Ectodermal cell (in vitro differentiated cells): ENCODE measurements at regions not wholly inside any gene's neighbourhood (a gene's known extent, or its start where the extent isn't known, plus 50 kb on each side); places are given as distances from the start of the nearest gene placed in this dataset.

Experiments
- H3K27ac ChIP-seq: 2 replicates; pipeline ENCODE4 v1.7.0; 2013; ENCODE audit warnings: mild to moderate bottlenecking, low read depth, low read length; ENCODE audit not compliant: insufficient read depth, poor library complexity, severe bottlenecking
- H3K27me3 ChIP-seq: 2 replicates; pipeline ENCODE4 v1.7.0; 2013; ENCODE audit warnings: mild to moderate bottlenecking, low read length; ENCODE audit not compliant: insufficient read depth, control insufficient read depth, poor library complexity, severe bottlenecking
- H3K36me3 ChIP-seq: one replicate; pipeline ENCODE4 v1.7.0; 2013; ENCODE audit warnings: low read length; ENCODE audit not compliant: control insufficient read depth, insufficient read depth
- H3K4me1 ChIP-seq: one replicate; pipeline ENCODE4 v1.7.0; 2013; ENCODE audit warnings: low read length; ENCODE audit not compliant: control insufficient read depth, insufficient read depth
- H3K4me3 ChIP-seq: 2 replicates; pipeline ENCODE4 v1.7.0; 2013; ENCODE audit warnings: low read depth, low read length, control low read depth; ENCODE audit not compliant: insufficient read depth
- H3K9me3 ChIP-seq: 2 replicates; pipeline ENCODE4 v1.7.0; 2013; ENCODE audit warnings: mild to moderate bottlenecking, low read length, moderate library complexity; ENCODE audit not compliant: control insufficient read depth
- WGBS, 2 experiments: methylation state at CpG; one replicate each; pipeline ENCODE4 v1.1.7; 2013; ENCODE audit warnings: missing lambda C conversion rate in 2 of 2; 5-methylcytosine and 5-hydroxymethylcytosine counted together

DNA sequence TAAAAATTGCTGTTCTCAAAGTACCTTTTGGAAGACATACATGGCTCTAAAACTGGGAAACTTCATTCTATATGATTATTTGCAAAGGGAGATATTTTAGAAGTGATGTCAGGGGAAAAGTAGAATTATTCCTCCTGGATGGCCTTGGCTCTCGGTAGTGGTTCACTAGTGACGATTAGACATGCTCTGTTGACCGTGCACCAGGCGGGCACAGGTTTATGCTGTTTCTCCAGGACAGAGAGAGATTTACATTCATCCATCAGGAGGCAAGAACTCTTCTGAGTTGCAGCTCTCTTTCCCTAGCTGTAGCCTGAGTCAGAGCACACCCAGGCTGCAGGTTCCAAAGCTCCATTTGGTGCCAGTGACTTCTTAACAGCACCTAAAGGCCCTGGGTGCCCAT, 184.9 kb upstream of the WDR11 start:
- 93 to 94% methylated on average over 4 of the region's 4 CpGs for WGBS, 2 experiments
- Histone ChIP-seq H3K4me3 (no peak overlapping the region), H3K27me3 (no peaks in the 10 kb centered on the region), H3K36me3 (no peaks in the 10 kb centered on the region), H3K4me1 (no peaks in the 10 kb centered on the region), H3K9me3 (no peaks in the 10 kb centered on the region), H3K27ac (no peak overlapping the region)

GRCh38 chr10:120667276-120667675, 183.9 kb upstream of the WDR11 start:
- WGBS, 2 experiments, result 72 to 100% methylated on average over 1 to 4 of the region's 4 CpGs
- no peaks in the 10 kb centered on the region for H3K36me3 ChIP-seq
- H3K9me3 ChIP-seq, result no peaks in the 10 kb centered on the region
- H3K4me3 ChIP-seq, result no peak overlapping the region
- no peaks in the 10 kb centered on the region for H3K27me3 ChIP-seq
- no peak overlapping the region for H3K27ac ChIP-seq
- no peaks in the 10 kb centered on the region for H3K4me1 ChIP-seq

- H3K4me1 ChIP-seq, result no peaks in the 10 kb centered on the region
- no peak overlapping the region for H3K4me3 ChIP-seq
- no peaks in the 10 kb centered on the region for H3K36me3 ChIP-seq
- no peaks in the 10 kb centered on the region for H3K9me3 ChIP-seq
- H3K27ac ChIP-seq, result no peak overlapping the region
- no peaks in the 10 kb centered on the region for H3K27me3 ChIP-seq
- WGBS, 2 experiments, result 80 to 84% methylated on average over 2 of the region's 2 CpGs
Measured at GRCh38 chr10:120671491-120671890, 179.7 kb upstream of the WDR11 start.

GRCh38 chr10:120683454-120683853, 167.7 kb upstream of the WDR11 start:
- no CpG with 5 or more reads among the region's 2 CpGs for WGBS, 2 experiments
- Histone ChIP-seq H3K4me1 (no peaks in the 10 kb centered on the region), H3K4me3 (no peak overlapping the region), H3K27ac (no peak overlapping the region), H3K36me3 (no peaks in the 10 kb centered on the region), H3K9me3 (no peaks in the 10 kb centered on the region), H3K27me3 (no peaks in the 10 kb centered on the region)

DNA sequence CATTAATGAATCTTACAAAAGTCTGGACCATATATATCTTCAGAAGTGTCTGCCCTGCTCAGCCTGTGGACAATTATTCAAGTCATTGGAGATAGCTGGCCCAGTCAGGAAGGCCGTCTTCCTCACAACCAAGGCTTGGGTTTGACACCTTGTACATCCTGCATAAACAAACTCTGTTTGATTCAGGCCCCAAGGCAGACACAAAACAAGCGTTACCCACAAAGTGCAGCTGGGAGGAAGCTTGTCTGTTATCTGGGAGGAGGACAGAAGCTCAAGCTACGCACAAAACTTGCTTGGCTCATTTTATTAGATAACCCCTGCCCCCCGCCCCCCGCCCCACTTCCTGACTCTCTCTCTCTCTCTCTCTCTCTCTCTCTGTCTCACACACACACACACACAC, 166.9 kb upstream of the WDR11 start:
- Histone ChIP-seq H3K4me1 (no peaks in the 10 kb centered on the region), H3K4me3 (no peak overlapping the region), H3K27ac (no peak overlapping the region), H3K36me3 (no peaks in the 10 kb centered on the region), H3K27me3 (no peaks in the 10 kb centered on the region), H3K9me3 (no peaks in the 10 kb centered on the region)
- WGBS, 2 experiments, result 88 to 93% methylated on average over 3 to 4 of the region's 5 CpGs

GRCh38 chr10:120685136-120685535, 166.0 kb upstream of the WDR11 start:
- Histone ChIP-seq H3K4me3 (no peak overlapping the region), H3K9me3 (no peaks in the 10 kb centered on the region), H3K27ac (no peak overlapping the region), H3K36me3 (no peaks in the 10 kb centered on the region), H3K27me3 (no peaks in the 10 kb centered on the region), H3K4me1 (no peaks in the 10 kb centered on the region)
- WGBS, 2 experiments, result 81 to 87% methylated on average over 4 of the region's 4 CpGs

GRCh38 chr10:120688928-120689327, 162.2 kb upstream of the WDR11 start:
- H3K27ac ChIP-seq, result no peak overlapping the region
- H3K36me3 ChIP-seq, result no peaks in the 10 kb centered on the region
- 95 to 97% methylated on average over 1 of the region's 1 CpG for WGBS, 2 experiments
- H3K4me1 ChIP-seq, result no peaks in the 10 kb centered on the region
- no peak overlapping the region for H3K4me3 ChIP-seq
- H3K27me3 ChIP-seq, result no peaks in the 10 kb centered on the region
- no peaks in the 10 kb centered on the region for H3K9me3 ChIP-seq

DNA sequence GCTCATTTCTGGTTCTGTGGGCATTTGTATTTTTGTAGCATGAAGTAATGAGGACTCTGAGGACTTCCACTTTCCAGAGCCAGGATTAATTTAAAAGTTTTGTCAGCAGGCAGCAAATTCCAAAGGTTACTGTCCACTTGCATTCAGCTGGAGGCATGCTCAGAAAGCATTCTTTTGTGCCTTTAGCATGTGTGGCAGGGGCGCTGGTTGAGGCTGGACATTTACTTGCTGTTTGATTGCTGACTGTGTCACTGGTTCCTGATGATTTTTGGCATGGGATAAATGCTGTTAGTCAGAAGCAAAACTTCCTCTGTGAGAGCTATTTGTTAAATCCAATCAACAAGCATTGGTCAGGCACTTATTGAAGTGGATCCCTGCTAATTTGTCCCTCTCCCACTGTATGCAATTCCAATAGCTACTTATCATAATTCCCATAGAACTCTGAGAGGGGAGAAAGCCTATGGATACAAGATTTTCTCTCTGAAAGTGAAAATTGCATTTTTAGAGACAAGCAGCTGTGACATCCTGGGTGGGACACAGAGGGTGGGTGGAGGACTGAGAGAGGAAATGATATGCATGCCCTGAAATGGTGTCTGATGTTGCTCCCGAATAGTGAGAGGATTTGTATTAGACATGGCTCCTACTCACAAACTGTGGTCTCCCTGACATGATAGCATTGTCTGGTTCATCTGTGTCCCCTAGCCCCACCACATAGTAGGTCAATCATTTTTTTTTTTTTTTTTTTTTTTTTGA, 161.2 kb upstream of the WDR11 start:
- 90% methylated on average over 2 of the region's 2 CpGs for WGBS, 2 experiments
- H3K4me3 ChIP-seq, result no peak overlapping the region
- no peaks in the 10 kb centered on the region for H3K4me1 ChIP-seq
- H3K27ac ChIP-seq, result no peak overlapping the region
- H3K9me3 ChIP-seq, result no peaks in the 10 kb centered on the region
- no peaks in the 10 kb centered on the region for H3K36me3 ChIP-seq
- H3K27me3 ChIP-seq, result no peaks in the 10 kb centered on the region

DNA sequence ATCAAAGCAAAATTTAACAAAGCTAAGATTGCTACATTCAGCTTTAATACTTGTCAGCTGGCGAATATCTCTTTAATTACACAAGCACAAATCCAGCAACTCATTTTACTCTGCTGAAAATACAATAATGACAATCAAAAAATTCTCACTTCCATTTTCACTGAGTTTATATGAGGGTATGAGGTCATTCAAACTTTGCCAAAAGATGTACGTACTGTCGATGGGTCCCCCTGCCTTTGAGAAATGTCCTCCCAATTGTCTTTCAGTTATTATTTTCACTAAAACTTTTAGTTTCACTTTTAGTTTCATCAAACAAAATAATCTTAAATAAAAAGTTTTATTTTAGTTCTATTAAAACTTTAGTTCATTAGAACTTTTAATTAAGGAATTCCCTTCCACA, 159.5 kb upstream of the WDR11 start:
- Histone ChIP-seq H3K27ac (no peak overlapping the region), H3K27me3 (no peaks in the 10 kb centered on the region), H3K4me1 (no peaks in the 10 kb centered on the region), H3K36me3 (no peaks in the 10 kb centered on the region), H3K9me3 (no peaks in the 10 kb centered on the region), H3K4me3 (no peak overlapping the region)
- WGBS, 2 experiments, result 88 to 100% methylated on average over 1 to 3 of the region's 3 CpGs

- Histone ChIP-seq H3K36me3 (no peaks in the 10 kb centered on the region), H3K4me1 (no peaks in the 10 kb centered on the region), H3K9me3 (no peaks in the 10 kb centered on the region), H3K4me3 (no peak overlapping the region), H3K27ac (no peak overlapping the region), H3K27me3 (no peaks in the 10 kb centered on the region)
- WGBS, 2 experiments, result 83 to 97% methylated on average over 2 of the region's 2 CpGs
Measured at GRCh38 chr10:120700426-120700825, 150.7 kb upstream of the WDR11 start.

DNA sequence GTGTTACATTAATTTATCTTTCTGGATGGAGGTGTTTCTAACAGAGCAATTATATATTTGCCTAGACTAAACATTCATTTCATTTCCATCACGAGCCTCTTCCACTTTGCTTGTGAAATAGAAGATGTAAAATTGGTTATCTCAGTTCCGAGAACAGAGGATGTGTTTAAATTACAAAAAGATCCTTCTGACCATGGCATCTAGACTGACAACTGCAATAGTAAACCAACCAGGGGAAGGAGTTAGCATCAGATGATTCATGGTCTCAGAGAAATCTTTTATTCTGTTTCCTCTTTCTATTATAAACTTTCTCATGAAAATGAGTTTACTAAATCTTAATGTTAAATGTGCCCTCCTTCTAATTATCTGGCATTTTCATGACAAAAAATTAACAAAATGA, 149.8 kb upstream of the WDR11 start:
- no peak overlapping the region for H3K27ac ChIP-seq
- H3K4me1 ChIP-seq, result no peaks in the 10 kb centered on the region
- no peaks in the 10 kb centered on the region for H3K9me3 ChIP-seq
- no peaks in the 10 kb centered on the region for H3K36me3 ChIP-seq
- no peak overlapping the region for H3K4me3 ChIP-seq
- WGBS, 2 experiments, result 100% methylated on average over 1 of the region's 2 CpGs; no CpG with 5 or more reads in 1 of the 2 experiments
- H3K27me3 ChIP-seq, result no peaks in the 10 kb centered on the region
